ENCODE measurements at regions not wholly inside any gene's neighbourhood (a gene's known extent, or its start where the extent isn't known, plus 50 kb on each side); places are given as distances from the start of the nearest gene placed in this dataset.

DNA sequence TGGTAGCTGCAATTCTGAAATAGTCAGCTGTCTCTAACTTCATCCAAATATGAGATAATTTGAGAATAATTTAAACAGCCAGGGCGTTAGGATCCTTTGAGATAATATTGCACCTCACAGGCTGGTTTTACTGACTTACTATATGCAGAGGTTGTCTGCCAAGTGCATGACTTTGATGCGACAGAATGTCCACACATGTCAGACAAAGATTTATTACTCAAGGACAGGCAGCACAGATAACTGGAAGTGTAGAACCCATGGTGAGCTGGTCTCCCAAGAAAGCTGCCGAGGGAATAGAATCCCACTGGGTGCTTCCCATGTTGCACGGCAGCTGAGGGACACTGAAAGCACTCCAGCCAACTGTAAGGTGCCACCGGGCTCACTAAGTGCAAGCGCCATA is 166.2 kb upstream of the GALNTL6 start:
- no peak overlapping the region for H3K4me3 ChIP-seq (ENCODE audit: control insufficient read depth, low read depth, low read length)
- DNase-seq (ENCODE audit: low read depth): no peak
- TF ChIP-seq, protein P1, sequence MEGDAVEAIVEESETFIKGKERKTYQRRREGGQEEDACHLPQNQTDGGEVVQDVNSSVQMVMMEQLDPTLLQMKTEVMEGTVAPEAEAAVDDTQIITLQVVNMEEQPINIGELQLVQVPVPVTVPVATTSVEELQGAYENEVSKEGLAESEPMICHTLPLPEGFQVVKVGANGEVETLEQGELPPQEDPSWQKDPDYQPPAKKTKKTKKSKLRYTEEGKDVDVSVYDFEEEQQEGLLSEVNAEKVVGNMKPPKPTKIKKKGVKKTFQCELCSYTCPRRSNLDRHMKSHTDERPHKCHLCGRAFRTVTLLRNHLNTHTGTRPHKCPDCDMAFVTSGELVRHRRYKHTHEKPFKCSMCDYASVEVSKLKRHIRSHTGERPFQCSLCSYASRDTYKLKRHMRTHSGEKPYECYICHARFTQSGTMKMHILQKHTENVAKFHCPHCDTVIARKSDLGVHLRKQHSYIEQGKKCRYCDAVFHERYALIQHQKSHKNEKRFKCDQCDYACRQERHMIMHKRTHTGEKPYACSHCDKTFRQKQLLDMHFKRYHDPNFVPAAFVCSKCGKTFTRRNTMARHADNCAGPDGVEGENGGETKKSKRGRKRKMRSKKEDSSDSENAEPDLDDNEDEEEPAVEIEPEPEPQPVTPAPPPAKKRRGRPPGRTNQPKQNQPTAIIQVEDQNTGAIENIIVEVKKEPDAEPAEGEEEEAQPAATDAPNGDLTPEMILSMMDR (conservative IDR thresholded peaks at IDR 0.05; ENCODE audit: control insufficient read depth, insufficient read depth, low read depth, low read length): no peak

DNA sequence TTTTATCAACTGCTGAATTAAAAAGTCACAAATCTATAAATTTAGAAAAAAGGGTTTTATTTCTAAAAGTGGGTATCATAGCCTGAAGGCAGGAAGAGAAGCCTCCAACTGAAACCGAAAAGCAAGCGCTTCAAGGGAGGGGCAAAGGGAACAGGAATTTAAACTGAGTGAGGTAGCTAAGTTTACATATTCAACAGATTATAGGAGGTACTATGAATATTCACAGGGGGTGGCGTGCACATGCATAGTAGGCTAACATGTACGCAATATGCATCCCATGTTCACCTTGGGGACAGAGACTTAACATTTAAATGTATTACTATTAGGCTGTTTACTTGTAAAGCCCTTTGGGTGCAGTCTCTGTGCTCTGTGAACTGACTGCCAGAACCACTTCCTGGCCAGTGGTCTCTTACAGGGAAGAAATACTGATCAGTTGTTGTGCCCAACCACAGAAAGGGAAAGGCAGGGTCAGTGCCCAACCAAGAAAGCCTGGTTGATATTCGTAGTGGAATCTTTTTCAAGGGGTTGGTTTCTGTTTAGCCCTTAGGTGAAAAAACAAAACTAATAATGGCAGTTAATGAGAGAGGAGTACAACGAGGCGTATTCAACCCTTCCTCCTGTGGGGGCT is 168.7 kb upstream of the GALNTL6 start:
- no peak overlapping the region for H3K4me3 ChIP-seq (ENCODE audit: control insufficient read depth, low read depth, low read length)
- TF ChIP-seq, protein P1 (conservative IDR thresholded peaks at IDR 0.05; ENCODE audit: control insufficient read depth, insufficient read depth, low read depth, low read length): no peak
- no peak for DNase-seq (ENCODE audit: low read depth)

DNA sequence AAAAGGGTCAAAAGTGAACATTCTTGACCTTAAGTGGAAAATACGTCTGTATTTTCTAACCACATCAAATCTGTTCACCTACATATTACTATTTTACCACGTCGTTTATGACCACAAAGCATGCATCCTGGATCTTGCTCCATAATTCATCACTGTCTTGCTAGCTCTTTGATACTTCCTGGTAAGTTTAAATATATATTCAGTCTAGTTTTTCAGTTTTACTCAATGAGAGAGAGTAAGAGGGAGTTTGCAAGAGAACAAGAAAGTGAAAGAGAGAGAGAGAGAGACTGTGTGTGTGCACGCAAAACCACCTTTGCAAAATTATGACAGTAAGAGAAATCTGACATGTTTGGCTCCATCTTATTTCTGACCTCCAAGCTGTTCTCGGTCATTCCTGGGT is 173.7 kb upstream of the GALNTL6 start:
- no peak for DNase-seq (ENCODE audit: low read depth)
- TF ChIP-seq, protein P1 (conservative IDR thresholded peaks at IDR 0.05; ENCODE audit: control insufficient read depth, insufficient read depth, low read depth, low read length): no peak
- H3K4me3 ChIP-seq (ENCODE audit: control insufficient read depth, low read depth, low read length): no peak overlapping the region

DNA sequence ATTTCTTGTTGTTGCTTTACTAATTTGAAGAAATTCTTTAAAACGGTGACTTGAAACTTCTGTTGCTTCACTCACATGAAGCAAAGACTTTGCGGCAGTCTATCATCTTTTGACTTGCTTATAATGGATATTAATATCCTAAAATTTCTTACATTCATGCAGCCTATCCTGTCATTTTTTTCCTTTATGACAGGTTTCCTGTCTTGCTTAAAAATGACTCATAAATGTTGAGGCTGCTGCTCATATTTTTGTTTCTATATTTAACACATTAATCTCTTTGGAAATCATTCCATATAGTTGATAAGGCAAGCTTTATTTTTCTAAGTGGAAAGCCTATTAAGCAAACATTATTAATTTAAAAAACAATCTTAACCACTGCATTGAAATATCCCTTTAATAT is 176.6 kb upstream of the GALNTL6 start:
- TF ChIP-seq, protein P1 (conservative IDR thresholded peaks at IDR 0.05; ENCODE audit: control insufficient read depth, insufficient read depth, low read depth, low read length): no peak
- DNase-seq (ENCODE audit: low read depth): no peak

DNA sequence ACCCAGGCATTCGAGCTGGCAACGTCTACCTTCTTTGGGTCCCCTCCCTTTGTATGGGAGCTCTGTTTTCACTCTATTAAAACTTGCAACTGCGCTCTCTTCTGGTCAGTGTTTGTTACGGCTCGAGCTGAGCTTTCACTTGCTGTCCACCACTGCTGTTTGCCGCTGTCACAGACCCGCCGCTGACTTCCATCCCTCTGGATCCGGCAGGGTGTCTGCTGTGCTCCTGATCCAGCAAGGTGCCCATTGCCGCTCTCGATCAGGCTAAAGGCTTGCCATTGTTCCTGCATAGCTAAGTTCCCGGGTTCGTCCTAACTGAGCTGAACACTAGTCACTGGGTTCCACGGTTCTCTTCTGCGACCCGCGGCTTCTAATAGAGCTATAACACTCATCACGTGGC is 183.5 kb upstream of the GALNTL6 start:
- TF ChIP-seq, protein P1 (conservative IDR thresholded peaks at IDR 0.05; ENCODE audit: control insufficient read depth, insufficient read depth, low read depth, low read length): no peak
- no peak overlapping the region for H3K4me3 ChIP-seq (ENCODE audit: control insufficient read depth, low read depth, low read length)
- no peak for DNase-seq (ENCODE audit: low read depth)

More for the DNA sequence above, 176.6 kb upstream of the GALNTL6 start:
- no peak overlapping the region for H3K4me3 ChIP-seq (ENCODE audit: control insufficient read depth, low read depth, low read length)

DNA sequence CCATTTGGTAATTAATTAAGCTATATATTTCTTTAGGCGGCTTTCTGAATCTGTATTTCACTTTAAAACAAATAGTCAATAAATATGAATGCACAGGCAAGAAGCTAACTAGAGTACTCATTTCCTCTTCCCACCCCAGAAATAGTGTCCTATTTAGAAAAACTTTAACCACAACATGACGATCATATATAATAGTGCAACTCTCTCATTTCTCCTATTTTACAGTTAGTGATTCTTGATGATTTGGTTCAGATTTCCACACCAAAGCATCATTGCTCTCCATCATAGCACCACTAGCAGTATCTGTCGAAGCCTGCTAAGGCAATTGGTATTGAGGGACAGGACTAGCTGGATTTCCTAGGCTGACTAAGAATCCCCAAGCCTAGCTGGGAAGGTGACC is 184.0 kb upstream of the GALNTL6 start:
- DNase-seq (ENCODE audit: low read depth): no peak

More for the DNA sequence above, 184.0 kb upstream of the GALNTL6 start:
- TF ChIP-seq, protein P1 (conservative IDR thresholded peaks at IDR 0.05; ENCODE audit: control insufficient read depth, insufficient read depth, low read depth, low read length): no peak
- H3K4me3 ChIP-seq (ENCODE audit: control insufficient read depth, low read depth, low read length): no peak overlapping the region
